ENCODE measurements at regions not wholly inside any gene's neighbourhood (a gene's known extent, or its start where the extent isn't known, plus 50 kb on each side); places are given as distances from the start of the nearest gene placed in this dataset.
"Not testable (repeated sequence)": the region's sequence is repeated elsewhere in the genome, so short reads cannot be mapped to it uniquely, and the experiment has no call there.

DNA sequence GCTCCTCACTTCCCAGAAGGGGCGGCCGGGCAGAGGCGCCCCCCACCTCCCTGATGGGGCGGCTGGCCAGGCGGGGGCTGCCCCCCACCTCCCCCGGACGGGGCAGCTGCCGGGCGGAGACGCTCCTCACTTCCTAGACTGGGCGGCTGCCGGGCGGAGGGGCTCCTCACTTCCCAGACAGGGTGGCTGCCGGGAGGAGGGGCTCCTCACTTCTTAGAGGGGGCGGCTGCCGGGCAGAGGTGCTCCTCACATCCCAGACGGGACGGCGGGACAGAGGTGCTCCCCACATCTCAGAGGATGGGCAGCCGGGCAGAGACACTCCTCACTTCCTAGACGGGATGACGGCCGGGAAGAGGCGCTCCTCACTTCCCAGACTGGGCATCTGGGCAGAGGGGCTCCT is 534.0 kb upstream of the FAM98A start:
- not testable (repeated sequence) for H3K36me3 Mint-ChIP-seq; H3K27ac Mint-ChIP-seq; H3K4me3 Mint-ChIP-seq; ATAC-seq (ENCODE audit: low read depth in 2 of 2); DNase-seq; H3K4me3 ChIP-seq (ENCODE audit: low read depth, low read length); H3K36me3 ChIP-seq (ENCODE audit: control insufficient read depth, insufficient read depth, low read length); H3K27ac ChIP-seq (ENCODE audit: insufficient read depth, low read length, poor library complexity, severe bottlenecking); H3K4me1 Mint-ChIP-seq; H3K27me3 Mint-ChIP-seq; H3K9me3 Mint-ChIP-seq; H3K4me1 ChIP-seq (ENCODE audit: control insufficient read depth, insufficient read depth, low read length, poor library complexity, severe bottlenecking); H3K27me3 ChIP-seq (ENCODE audit: control insufficient read depth, insufficient read depth, low read length); H3K9me3 ChIP-seq (ENCODE audit: control insufficient read depth in 2 of 2, low read length in 2 of 2)

DNA sequence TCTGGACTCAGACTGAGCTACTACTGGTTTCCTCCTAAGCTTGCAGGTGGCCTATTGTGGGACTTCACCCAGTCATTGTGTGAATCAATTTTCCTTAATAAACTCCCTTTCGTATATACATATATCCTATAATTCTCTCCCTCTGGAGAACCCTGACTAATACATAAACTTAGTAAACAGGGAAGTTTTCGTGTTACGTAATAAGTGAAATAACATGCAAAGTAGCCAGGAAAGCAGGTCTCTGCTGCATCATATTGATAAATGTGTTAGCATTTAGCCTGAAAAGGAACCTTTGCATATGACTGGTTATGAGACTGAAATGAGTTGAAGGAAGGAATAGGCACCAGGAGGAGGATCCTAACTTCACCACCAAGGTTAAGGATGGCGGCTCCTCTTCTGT is 527.2 kb upstream of the FAM98A start:
- no peaks in the 10 kb centered on the region for H3K27me3 ChIP-seq (ENCODE audit: control insufficient read depth, insufficient read depth, low read length)
- DNase-seq (no peak), ATAC-seq (ENCODE audit: low read depth in 2 of 2) (no peak)
- H3K4me1 ChIP-seq (ENCODE audit: control insufficient read depth, insufficient read depth, low read length, poor library complexity, severe bottlenecking), result no peaks in the 10 kb centered on the region
- Mint-ChIP-seq H3K27ac (no peak overlapping the region), H3K4me1 (no peaks in the 10 kb centered on the region), H3K27me3 (no peaks in the 10 kb centered on the region), H3K9me3 (peaks cover 0 to 12% (median 4%) of the 10 kb centered on the region in 7 donors), H3K36me3 (no peaks in the 10 kb centered on the region), H3K4me3 (no peak overlapping the region)
- no peaks in the 10 kb centered on the region for H3K9me3 ChIP-seq (ENCODE audit: control insufficient read depth in 2 of 2, low read length in 2 of 2)
- H3K4me3 ChIP-seq (ENCODE audit: low read depth, low read length), result no peak overlapping the region
- no peaks in the 10 kb centered on the region for H3K36me3 ChIP-seq (ENCODE audit: control insufficient read depth, insufficient read depth, low read length)
- no peak overlapping the region for H3K27ac ChIP-seq (ENCODE audit: insufficient read depth, low read length, poor library complexity, severe bottlenecking)

DNA sequence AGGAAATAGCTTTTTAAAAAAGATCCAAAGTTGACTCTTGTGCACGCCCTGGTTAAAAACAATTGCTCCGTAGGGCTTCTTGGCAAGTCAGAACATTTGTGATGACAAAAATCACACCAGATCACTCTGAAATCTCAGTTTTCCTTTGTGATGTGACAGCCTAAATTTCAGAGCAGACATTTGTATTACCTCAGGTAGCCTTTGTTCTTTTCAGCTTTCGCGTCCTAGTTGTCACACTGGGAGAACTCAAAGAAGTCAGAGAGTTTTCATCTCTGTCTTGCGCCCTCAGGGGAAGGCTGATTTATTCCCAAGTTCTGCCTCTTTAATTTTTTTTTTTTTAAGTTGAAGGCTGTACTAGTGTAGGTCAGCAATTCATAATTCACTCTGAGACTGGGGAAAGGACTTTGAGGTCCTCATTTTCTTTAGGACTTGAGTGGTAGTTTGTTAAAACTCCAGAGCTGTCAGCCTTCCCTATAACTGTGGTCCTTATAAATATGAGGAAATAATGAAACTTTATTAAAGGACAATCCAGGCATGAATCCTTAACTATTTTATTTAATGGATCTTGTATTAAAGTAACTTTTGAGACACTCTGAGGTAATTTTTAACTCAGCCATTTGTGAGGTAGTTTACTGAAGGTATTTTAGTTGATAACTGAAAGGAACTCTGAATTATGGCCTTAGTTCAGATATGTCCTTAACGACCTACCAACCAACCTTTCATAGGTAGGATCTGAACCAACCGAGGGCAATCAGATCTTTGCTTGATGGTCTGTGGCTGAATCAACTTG is 525.1 kb upstream of the FAM98A start:
- DNase-seq (no peak), ATAC-seq (ENCODE audit: low read depth in 2 of 2) (no peak)
- Histone ChIP-seq H3K4me1 (ENCODE audit: control insufficient read depth, insufficient read depth, low read length, poor library complexity, severe bottlenecking) (no peaks in the 10 kb centered on the region), H3K4me3 (ENCODE audit: low read depth, low read length) (no peak overlapping the region), H3K27me3 (ENCODE audit: control insufficient read depth, insufficient read depth, low read length) (no peaks in the 10 kb centered on the region), H3K36me3 (ENCODE audit: control insufficient read depth, insufficient read depth, low read length) (no peaks in the 10 kb centered on the region), H3K9me3 (ENCODE audit: control insufficient read depth in 2 of 2, low read length in 2 of 2) (no peaks in the 10 kb centered on the region), H3K27ac (ENCODE audit: insufficient read depth, low read length, poor library complexity, severe bottlenecking) (no peak overlapping the region)
- Mint-ChIP-seq H3K27ac (no peak overlapping the region), H3K4me1 (no peaks in the 10 kb centered on the region), H3K4me3 (no peak overlapping the region), H3K27me3 (no peaks in the 10 kb centered on the region), H3K36me3 (no peaks in the 10 kb centered on the region), H3K9me3 (peaks cover 0 to 12% (median 4%) of the 10 kb centered on the region in 7 donors)

DNA sequence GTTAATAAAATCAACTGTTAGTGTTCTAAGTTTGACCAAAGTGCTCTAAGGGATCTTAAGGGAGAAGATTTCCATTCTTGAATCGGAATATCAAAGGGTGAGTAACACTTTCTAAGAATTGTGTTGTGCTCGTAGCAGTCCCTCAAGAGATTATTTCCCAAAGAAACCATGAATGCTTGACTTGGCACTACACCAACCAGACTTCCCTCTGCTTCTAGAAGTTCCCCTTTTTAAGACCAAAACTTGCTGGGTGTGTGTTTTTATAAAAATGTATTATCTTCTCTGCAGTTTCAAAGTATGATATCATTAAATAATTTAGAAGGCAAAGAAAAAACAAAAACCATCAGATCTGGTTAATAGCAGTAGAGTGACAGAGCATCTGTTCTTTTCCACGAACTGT is 522.0 kb upstream of the FAM98A start:
- Histone ChIP-seq H3K36me3 (ENCODE audit: control insufficient read depth, insufficient read depth, low read length) (no peaks in the 10 kb centered on the region), H3K27me3 (ENCODE audit: control insufficient read depth, insufficient read depth, low read length) (no peaks in the 10 kb centered on the region), H3K9me3 (ENCODE audit: control insufficient read depth in 2 of 2, low read length in 2 of 2) (no peaks in the 10 kb centered on the region), H3K4me3 (ENCODE audit: low read depth, low read length) (no peak overlapping the region), H3K27ac (ENCODE audit: insufficient read depth, low read length, poor library complexity, severe bottlenecking) (no peak overlapping the region), H3K4me1 (ENCODE audit: control insufficient read depth, insufficient read depth, low read length, poor library complexity, severe bottlenecking) (no peaks in the 10 kb centered on the region)
- ATAC-seq (ENCODE audit: low read depth in 2 of 2) (no peak), DNase-seq (no peak)
- peaks cover 0 to 8% (median 2%) of the 10 kb centered on the region in 7 donors for H3K9me3 Mint-ChIP-seq
- H3K36me3 Mint-ChIP-seq, result no peaks in the 10 kb centered on the region
- no peaks in the 10 kb centered on the region for H3K27me3 Mint-ChIP-seq
- no peaks in the 10 kb centered on the region for H3K4me1 Mint-ChIP-seq
- no peak overlapping the region for H3K27ac Mint-ChIP-seq
- no peak overlapping the region for H3K4me3 Mint-ChIP-seq

DNA sequence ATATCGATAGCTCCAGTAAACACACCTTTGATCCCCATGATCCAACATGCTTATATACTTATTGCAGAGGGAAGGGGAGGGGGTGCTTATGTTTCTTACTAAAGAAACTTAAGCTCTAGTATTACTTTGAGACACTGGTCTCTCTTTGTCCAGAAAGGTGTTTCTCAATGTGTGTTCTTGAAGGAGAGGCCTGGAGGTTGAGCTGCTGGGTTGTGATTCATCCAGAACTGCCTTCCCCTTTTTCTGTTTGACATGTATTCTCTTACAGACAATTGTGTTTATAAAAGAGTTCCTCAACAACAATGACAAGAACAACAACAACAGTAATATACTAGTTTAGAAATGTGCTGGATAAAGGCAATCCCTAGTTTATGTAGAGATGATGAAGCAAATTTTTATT is 516.0 kb upstream of the FAM98A start:
- H3K4me3 ChIP-seq (ENCODE audit: low read depth, low read length), result no peak overlapping the region
- Mint-ChIP-seq H3K4me3 (no peak overlapping the region), H3K4me1 (no peaks in the 10 kb centered on the region), H3K27me3 (no peaks in the 10 kb centered on the region), H3K9me3 (peaks cover 0 to 6% (median 1%) of the 10 kb centered on the region in 7 donors), H3K36me3 (no peaks in the 10 kb centered on the region), H3K27ac (no peak overlapping the region)
- no peaks in the 10 kb centered on the region for H3K36me3 ChIP-seq (ENCODE audit: control insufficient read depth, insufficient read depth, low read length)
- DNase-seq (no peak), ATAC-seq (ENCODE audit: low read depth in 2 of 2) (no peak)
- no peaks in the 10 kb centered on the region for H3K9me3 ChIP-seq (ENCODE audit: control insufficient read depth in 2 of 2, low read length in 2 of 2)
- no peaks in the 10 kb centered on the region for H3K4me1 ChIP-seq (ENCODE audit: control insufficient read depth, insufficient read depth, low read length, poor library complexity, severe bottlenecking)
- no peak overlapping the region for H3K27ac ChIP-seq (ENCODE audit: insufficient read depth, low read length, poor library complexity, severe bottlenecking)
- H3K27me3 ChIP-seq (ENCODE audit: control insufficient read depth, insufficient read depth, low read length), result no peaks in the 10 kb centered on the region

DNA sequence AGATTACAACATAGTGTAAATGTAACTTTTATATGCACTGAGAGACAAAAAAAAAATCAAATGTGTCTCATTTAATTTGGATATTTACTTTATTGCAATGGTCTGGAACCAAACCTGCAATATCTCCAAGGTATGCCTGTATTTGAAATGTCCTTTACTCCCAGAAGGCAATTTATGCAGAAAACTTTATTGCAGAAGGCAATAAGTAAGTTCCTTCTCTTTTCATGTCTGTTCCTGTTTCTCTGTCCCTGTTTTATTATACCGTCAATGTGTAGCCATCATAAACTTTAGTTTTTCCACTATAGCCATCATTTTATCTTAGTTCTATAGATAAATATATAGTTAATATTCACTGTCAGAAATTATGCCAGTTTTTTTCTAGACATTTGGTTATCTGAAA is 513.1 kb upstream of the FAM98A start:
- Mint-ChIP-seq H3K36me3 (no peaks in the 10 kb centered on the region), H3K4me3 (no peak overlapping the region), H3K9me3 (peaks cover 0 to 6% (median 0%) of the 10 kb centered on the region in 7 donors), H3K4me1 (no peaks in the 10 kb centered on the region), H3K27me3 (no peaks in the 10 kb centered on the region), H3K27ac (no peak overlapping the region)
- no peak overlapping the region for H3K27ac ChIP-seq (ENCODE audit: insufficient read depth, low read length, poor library complexity, severe bottlenecking)
- H3K4me3 ChIP-seq (ENCODE audit: low read depth, low read length), result no peak overlapping the region
- no peaks in the 10 kb centered on the region for H3K27me3 ChIP-seq (ENCODE audit: control insufficient read depth, insufficient read depth, low read length)
- no peaks in the 10 kb centered on the region for H3K9me3 ChIP-seq (ENCODE audit: control insufficient read depth in 2 of 2, low read length in 2 of 2)
- no peaks in the 10 kb centered on the region for H3K36me3 ChIP-seq (ENCODE audit: control insufficient read depth, insufficient read depth, low read length)
- ATAC-seq (ENCODE audit: low read depth in 2 of 2) (no peak), DNase-seq (no peak)
- no peaks in the 10 kb centered on the region for H3K4me1 ChIP-seq (ENCODE audit: control insufficient read depth, insufficient read depth, low read length, poor library complexity, severe bottlenecking)

DNA sequence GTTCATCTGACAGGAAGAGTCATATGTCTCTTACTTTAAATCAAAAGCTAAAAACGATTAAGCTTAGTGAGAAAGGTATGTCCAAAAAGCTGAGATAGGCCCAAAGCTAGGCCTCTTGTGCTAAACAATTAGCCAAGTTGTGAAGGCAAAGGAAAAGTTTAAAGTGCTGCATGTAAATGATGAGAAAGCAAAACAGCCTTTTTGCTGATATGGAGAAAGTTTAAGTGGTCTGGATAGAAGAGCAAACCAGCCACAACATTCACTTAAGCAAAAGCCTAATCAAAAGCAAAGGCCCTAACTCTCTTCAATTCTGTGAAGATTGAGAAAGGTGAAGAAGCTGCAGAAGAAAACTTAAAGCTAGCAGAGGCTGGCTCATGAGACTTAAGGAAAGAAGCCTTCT is 511.3 kb upstream of the FAM98A start:
- H3K4me1 Mint-ChIP-seq, result no peaks in the 10 kb centered on the region

DNA sequence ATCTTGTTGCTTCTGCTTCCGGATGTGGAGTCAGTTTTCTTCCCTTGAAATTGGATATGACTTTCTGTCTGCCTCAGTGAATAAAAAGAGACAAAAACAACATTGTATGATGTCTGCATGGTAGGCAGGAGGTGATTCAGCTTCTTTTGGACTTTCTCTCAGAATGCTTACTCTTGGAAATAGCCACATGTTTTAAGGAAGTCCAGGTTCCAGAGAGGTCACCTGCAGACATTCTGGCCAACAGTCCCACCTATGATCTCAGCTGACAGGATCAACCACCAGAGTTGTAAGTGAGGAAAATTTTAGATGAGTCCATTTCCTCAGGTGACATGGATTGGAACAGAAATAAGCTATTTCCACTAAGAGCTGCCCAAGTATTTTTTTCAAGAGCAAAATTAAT is 508.7 kb upstream of the FAM98A start:
- Mint-ChIP-seq H3K27me3 (no peaks in the 10 kb centered on the region), H3K36me3 (no peaks in the 10 kb centered on the region), H3K27ac (no peak overlapping the region), H3K9me3 (peaks cover 0 to 3% (median 0%) of the 10 kb centered on the region in 7 donors), H3K4me1 (no peaks in the 10 kb centered on the region), H3K4me3 (no peak overlapping the region)
- H3K36me3 ChIP-seq (ENCODE audit: control insufficient read depth, insufficient read depth, low read length), result no peaks in the 10 kb centered on the region
- no peak overlapping the region for H3K27ac ChIP-seq (ENCODE audit: insufficient read depth, low read length, poor library complexity, severe bottlenecking)
- no peak overlapping the region for H3K4me3 ChIP-seq (ENCODE audit: low read depth, low read length)
- DNase-seq, result no peak
- H3K4me1 ChIP-seq (ENCODE audit: control insufficient read depth, insufficient read depth, low read length, poor library complexity, severe bottlenecking), result no peaks in the 10 kb centered on the region
- no peaks in the 10 kb centered on the region for H3K27me3 ChIP-seq (ENCODE audit: control insufficient read depth, insufficient read depth, low read length)
- no peak for ATAC-seq (ENCODE audit: low read depth in 2 of 2)
- no peaks in the 10 kb centered on the region for H3K9me3 ChIP-seq (ENCODE audit: control insufficient read depth in 2 of 2, low read length in 2 of 2)

More for the DNA sequence above, 511.3 kb upstream of the FAM98A start:
- Histone ChIP-seq H3K36me3 (ENCODE audit: control insufficient read depth, insufficient read depth, low read length) (no peaks in the 10 kb centered on the region), H3K9me3 (ENCODE audit: control insufficient read depth in 2 of 2, low read length in 2 of 2) (no peaks in the 10 kb centered on the region), H3K27me3 (ENCODE audit: control insufficient read depth, insufficient read depth, low read length) (no peaks in the 10 kb centered on the region), H3K4me1 (ENCODE audit: control insufficient read depth, insufficient read depth, low read length, poor library complexity, severe bottlenecking) (no peaks in the 10 kb centered on the region), H3K4me3 (ENCODE audit: low read depth, low read length) (no peak overlapping the region), H3K27ac (ENCODE audit: insufficient read depth, low read length, poor library complexity, severe bottlenecking) (no peak overlapping the region)
- Mint-ChIP-seq H3K9me3 (peaks cover 0 to 6% (median 0%) of the 10 kb centered on the region in 7 donors), H3K36me3 (no peaks in the 10 kb centered on the region), H3K27ac (no peak overlapping the region), H3K27me3 (no peaks in the 10 kb centered on the region), H3K4me3 (no peak overlapping the region)
- ATAC-seq (ENCODE audit: low read depth in 2 of 2), result no peak
- DNase-seq, result no peak

Measured in CD4-positive, CD25-positive, alpha-beta regulatory T cell (primary cell).